HG03432 (cell line): ENCODE measurements at regions not wholly inside any gene's neighbourhood (a gene's known extent, or its start where the extent isn't known, plus 50 kb on each side); places are given as distances from the start of the nearest gene placed in this dataset.
A peak's percentile ranks its signal among the peaks of the same experiment; 100 is the strongest.

Experiments
- ATAC-seq: cut with Tn5 transposase; IDR thresholded peaks from one replicate; pipeline ENCODE4 v1.9.1; 2021; ENCODE audit warnings: mild to moderate bottlenecking, moderate library complexity; ENCODE audit not compliant: unreplicated experiment

DNA sequence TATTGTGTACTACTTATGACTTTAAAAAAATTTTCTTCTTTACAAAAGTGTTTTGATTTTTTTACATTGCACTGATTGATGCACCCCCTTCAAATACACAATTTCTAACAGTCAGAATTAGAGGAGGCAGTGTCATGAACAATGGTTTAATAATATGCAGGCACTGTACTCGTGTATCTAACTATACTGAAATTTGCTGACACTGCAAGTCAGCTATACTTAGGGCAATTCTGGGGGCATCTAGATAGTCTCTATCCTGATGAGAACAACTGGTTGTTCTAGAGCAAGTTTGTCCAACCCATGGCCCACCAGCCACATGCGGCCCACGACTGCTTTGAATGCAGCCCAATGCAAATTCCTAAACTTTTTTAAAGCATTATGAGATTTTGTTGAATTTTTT is 375.6 kb downstream of the BCKDHB start:
- no peak for ATAC-seq

DNA sequence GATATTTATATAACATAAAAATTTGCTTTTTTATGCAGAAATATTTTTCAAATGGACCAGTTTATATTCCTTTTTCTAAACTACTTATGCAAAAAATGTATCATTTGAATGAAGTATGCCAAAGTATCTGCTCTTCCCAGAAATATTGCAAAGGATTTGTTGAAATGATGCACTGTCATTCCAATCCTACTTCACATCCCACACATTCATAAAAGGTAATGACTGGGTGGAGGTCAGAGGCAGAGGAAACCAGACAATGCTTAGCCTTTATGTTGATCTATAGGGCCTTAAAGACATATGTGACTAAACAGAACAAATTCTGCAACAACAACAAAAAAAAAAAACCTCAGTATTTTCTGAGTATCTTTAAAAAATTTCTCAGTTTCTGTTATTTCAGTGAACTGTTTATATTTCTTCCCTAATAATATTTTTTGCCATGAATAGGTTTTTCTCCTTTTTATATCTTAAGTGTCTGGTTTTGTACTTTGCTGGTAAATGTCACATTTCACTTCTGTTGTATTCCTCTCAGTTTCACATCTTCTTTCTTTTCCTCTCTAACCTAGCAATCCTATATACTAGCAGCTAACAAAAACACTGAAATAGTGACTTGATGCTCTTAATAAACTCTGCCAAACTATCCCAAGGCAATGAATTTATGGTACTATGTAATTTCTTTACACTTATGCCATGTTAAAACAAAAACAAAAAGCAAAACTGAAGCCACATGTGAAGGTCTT is 374.1 kb downstream of the BCKDHB start:
- peak; percentile 88 for ATAC-seq

DNA sequence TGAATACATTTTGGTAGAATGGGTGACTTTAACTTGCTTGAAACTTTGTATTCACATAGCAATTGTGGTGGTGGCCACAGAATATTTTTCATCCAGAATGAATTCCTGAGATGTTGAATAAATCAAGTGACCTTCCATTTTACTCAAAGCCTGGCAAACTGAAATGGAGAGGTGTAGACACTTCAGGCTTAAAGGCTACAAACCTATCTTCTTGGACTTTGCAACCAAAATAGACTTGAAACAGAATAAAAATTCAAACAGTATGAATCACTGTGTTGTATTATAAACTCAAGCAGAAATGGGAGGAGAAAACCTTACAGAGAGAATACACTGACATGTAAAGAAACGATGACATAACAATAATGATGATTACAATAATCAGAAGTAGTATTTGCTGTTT is 371.6 kb downstream of the BCKDHB start:
- ATAC-seq = no peak

DNA sequence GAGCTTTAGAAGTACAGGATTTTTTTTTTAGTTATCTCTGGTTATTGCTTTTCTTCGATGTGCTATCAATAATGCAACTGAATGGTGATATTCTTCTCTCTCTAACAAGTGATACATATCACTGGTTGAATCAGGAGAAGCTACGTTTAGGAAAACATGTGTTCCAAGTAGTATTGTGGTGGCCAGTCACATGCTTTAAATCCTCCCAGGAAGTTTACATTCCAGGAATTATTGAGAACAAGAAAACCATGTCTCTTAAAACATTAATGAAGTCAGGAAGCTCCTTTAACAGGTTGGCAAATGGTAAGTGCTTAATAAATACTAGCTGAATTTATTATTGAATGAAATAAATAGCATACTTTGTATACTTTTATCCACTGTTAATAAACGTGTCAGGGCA is 371.1 kb downstream of the BCKDHB start:
- no peak for ATAC-seq

DNA sequence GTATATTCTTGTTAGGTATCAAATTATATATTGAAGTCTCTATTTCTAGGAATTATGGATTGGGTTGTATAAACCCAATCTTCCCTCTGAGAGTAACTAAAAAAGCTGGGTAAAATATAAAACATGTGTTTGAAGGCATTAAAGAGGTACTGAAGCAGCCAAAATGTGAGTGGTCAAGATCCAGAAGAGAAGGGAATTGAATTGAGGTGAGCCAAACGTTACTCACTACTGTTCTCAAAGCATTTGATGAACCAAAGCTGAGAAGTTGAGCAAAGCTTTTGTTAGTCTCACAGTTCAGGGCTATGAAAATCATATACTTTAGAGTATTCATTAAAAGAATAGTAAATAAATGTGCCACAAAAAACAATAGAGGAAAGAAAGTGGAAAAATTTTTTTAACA is 365.8 kb downstream of the BCKDHB start:
- no peak for ATAC-seq

DNA sequence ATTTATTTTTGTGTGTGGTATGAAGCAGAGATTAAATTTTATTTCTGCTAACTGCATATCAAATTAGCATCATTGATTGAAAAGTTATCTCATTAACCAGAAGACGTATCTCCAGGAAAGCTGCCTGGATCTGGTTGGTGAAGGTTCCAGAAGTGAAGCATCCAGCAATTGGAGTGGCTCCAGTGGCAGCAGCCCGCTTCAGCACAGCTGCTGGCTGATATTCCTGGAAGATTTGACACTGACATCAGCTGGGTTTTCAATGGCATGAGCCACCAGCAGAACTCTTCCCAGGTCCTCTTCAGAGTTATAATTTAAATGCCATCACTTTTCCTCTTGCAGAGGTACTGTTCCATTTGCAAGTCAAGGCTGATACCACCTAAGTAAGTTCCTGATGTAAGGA is 363.5 kb downstream of the BCKDHB start:
- no peak for ATAC-seq

DNA sequence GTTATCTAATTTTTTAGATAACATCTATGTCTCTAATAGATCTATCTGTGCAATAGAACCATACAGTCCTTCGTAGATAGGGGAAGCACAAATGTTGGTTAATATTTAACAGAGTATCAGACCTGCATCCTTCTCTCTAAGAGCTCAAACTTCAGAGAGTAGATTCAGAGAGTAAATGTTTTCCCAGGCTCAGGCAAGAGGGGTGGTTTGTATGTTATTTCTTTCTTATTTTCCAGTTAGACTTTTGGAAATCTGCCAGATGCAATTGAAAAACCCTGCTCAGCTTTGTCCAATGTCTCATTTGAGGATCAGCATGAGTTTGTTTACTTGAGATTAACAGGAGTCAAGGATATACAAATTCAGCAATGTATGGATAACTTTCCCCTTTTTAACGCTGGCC is 361.9 kb downstream of the BCKDHB start:
- ATAC-seq = no peak

DNA sequence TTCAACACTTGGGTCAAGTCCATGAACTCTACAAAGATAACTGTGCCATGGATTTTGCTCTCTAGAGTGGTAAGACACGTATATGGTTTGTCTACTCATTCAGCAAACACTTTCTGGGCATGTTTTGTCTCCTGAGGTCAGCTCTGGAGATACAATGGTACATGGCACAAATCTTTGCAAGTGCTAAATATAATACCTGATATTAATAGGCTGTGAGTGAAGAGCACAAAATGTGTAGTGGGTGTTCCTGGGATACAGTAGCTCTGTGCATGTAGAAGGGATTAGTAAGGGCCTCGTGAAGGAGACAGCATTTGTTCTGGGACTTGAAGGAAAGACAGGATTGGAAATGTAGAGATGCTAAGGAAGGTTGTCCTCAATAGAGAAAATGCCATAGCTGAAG is 360.9 kb downstream of the BCKDHB start:
- no peak for ATAC-seq

DNA sequence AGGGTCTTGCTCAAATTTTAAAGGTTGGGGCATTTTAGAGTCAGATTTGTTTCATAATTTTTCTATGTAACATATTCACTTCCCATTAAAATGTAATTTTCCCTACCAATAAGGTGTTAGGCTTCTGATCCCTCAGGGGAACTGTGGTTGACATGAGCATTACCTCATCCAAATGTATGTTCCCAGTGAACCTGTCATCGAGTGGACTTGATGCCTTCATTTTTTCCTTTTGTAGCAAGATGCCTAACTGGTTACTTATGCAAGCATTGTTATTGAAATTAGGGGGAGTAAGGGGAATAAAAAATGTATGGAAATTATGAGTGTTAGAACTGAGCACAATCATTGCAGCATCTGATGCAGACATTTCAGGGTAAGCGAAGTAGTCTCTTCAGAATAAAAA is 360.5 kb downstream of the BCKDHB start:
- no peak for ATAC-seq

DNA sequence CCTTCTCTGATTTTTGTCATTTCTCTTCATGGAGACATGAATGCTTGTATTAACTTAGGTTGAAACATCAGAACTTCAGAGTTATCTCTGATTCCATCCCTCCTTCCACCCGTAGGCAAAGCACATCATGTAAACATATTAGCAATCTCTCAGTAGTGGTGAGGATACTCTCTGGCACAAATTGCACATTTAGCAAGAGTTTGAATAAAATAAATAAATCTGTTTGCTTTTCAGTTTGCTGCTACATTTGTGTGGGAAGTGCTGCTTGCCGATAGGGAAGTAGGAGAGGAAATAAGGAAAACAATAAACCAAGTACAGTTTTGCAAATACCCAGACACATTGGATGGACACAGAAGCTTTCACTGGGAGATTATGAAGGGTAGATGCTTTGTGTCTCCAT is 359.0 kb downstream of the BCKDHB start:
- ATAC-seq = no peak

DNA sequence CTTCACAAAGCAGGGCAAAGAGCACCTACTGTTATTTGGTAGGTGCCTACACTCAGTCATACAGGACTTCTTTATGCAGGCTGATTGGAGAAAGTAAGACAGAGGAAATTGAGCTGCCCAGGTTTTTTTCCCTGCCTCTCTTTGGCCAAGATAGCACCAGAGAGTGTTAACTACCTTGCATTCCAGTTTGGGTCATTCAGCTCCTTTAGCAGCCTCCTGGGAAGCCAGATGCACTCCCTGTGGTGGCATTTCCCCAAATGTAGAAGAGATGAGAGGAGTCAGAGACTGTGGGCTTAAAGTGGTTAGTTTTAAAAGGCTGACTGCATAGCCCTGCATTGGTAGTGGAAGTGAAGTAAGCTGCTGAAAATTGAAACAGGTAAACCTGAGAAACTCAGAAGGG is 358.4 kb downstream of the BCKDHB start:
- ATAC-seq = no peak

DNA sequence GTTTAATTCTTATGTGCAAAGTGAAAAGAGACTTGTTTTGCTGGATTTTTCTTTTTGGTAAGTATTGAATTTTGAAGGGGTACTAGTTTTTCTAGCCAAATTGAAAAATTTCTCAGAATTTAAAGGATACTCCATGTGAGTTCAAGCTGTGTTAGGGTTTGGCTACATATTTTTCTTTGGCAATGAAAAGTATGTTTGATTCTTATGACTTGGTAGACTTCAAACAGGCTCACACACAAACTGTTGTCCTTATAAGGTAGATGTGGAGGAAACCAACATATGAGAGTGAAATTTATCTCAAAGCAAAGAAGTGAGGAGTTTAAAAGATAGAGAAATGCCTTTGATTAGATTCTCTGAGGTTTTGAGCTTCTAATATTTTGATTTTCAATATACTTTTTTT is 356.7 kb downstream of the BCKDHB start:
- ATAC-seq = no peak

DNA sequence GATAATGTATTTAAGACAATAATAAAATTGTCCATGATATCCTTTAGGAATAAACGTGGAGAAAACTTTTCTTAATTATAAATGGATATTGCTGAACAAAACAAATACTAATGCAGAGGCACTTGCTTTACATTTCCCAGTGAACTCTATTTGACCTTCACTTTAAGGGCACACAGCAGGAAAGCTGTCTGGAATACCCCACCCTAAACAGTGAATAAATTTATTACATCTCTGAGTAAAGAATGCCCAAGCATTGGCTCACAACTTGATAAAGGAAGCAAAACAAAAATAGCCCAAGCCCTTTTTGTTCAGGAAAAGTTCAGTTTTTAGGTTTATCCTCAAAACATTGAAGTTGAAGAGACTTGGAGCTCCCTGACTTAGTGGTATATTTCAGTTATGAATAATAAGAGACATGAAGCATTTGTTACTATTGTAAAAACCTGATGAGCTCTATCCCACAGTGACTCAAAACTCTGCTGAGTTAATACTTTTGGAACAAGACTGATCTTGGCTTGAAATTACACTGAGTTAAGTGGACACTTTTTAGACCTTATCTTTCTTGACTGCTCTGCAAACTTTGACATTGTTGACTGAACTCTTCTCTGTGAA is 353.9 kb downstream of the BCKDHB start:
- no peak for ATAC-seq

DNA sequence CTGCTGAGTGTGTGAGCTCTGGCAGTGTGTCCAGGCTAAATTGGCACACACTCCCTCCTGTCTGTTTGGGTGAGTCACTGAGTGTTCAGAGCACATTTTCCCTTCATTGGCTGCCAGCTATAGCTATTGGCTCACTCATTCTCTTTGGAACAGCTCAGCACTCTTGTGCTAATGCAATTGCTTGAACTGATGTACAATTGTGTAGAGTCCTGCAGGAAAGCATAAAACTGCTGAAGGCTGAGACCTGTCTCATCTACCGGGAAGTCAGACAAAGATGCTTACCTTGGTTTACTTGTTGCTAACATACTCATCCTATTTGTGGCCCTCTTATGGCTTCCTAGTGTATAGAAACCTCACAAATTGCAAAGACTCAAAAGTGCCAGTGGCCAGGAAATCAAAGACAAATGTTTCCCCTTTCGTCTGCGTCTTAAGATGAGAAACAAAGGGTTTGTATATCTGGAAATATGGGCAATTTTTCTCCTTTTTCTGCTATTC is 351.0 kb downstream of the BCKDHB start:
- no peak for ATAC-seq

DNA sequence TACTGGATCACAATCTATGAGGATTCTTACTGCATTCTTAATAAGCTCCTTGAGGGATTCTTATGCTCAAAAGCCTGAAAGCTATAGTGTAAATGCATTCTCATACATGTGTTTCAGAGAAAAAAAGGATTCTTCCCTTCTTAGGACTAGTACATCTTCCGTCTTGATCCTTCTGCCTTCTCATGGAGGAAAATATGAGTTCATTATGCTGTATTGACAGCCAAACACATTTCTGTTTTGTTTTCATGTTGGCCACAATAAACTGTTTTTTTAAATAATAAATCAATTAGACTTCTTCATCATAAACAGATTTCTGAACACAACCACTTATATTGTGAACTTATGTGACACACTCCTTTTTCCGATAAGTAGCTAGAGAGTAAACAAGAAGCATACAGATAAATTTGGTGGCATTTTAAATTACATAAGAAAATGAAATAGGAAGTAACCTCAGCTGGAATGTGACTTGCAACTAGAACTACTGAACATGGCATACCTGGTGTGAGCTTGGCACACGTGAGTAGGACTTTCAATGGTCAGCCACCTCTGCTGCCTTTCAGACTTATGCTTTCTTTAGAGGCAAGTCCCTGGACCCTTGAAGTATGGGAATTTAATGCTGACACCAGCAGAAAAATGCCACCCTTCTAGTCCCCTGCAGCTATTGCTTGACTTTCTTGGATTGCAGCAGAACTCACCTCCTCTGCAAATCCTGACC is 350.4 kb downstream of the BCKDHB start:
- no peak for ATAC-seq

DNA sequence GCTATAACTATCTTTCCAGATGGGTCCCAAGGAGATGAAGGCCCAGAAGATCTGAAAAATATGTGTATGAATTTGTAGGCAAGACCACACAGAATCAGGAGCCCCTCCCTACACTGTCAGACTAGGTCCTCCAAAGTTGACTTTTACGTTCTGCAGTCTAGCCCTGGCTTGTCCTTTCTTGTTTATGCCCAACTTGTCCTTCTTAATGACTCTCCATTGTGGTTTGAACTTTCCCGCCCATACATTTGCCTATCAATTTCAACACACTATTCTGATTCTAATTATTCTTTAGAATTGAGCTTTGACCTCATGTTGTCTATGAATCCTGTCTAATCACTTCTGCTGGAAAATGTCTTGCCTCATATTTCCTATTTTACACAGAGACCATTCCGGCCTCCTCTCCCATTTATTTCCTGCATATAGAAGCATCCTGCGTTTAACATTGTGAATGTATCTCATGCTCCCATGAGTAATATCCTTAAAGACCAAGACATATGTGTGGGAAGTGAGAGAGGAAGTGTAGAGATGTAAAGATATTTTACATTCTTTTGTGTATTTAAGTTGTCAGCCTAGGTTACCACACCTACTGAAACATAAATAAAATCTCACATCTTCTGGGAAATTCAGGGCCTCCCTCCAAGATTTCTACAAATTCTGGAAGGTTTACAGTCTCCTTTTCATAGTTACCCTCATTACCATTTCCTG is 348.3 kb downstream of the BCKDHB start:
- ATAC-seq = no peak

DNA sequence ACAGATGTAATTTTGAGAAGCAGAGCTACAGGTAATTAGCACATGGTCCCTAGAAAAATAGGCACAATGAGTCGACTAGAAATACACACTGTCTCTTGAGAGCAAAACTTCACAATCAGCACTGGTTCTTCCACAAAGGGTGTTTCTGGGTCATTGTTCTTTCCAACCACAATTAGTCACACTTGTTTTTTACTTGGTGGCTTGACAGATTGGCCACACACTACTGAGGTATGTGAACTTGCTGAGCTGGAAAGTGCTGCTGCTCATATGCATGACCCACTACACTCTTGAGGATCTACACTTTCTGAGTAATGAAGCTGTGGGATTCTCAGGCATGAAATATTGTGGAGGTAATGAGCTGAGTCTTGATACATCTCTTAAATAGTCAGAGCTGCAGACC is 347.7 kb downstream of the BCKDHB start:
- ATAC-seq = peak; percentile 85

DNA sequence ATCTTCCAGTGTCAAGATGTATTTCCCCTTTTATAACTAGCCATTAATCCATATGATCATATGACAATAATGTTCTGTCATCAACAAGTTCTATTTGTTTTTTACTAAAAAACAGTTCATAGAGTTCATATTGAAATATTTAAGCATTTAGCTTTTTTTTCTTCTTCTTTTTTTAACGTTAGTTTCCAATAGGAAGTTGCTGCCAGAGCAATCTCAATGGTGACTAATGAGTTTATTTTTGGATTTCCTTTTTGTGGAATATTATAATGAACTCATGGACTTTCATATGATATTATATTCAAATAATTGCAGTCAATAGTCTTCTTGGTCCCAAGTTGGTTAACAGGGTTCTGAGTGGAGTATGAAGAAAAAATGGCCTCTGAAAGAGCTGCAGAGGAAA is 343.3 kb downstream of the BCKDHB start:
- ATAC-seq = no peak

DNA sequence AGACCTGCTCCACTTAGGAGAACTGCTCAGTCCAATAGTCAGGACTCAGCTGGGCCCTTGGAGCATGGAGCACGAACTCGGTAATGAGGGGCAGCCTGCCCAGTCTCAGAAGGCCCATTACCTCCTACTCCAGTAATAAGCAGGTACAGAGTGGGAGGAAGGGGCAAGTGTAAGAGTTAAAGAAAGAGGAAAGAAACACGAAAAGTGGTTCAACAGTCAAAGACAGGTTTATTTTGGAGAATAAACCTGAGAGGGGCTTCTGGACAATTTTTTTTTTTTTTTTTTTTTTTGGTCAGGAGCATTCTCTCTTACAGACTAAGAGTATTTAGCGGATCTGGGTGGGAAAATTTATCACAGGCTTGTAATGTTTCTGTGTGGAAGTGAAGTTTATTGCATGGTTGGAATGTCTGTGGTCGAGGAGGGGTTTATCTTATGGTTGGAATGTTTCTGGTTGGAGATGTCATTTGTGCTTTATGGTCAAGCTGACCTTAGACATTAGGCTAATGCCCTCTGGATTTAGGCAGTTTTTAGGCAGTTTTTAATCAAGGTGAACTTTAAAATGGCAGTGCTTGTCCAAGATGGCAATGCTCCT is 340.1 kb downstream of the BCKDHB start:
- ATAC-seq = no peak

DNA sequence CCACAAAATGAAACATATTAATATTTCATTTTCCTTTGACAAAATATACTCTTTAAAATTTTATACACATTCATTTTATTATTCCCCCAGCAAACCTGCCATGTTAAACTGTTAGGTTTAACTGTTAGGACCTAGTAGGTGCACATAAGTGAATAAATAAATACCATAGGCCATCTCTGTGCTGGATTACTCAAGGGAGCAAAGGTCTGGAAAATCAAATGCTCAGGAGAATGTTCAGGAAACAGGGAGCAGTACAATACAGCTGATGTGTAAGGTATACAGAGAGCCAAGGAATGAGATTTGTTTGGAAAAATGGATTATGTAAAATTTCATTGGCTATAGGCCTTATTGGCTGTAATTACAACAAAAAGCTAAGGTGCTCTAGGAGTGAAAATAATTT is 339.3 kb downstream of the BCKDHB start:
- ATAC-seq = no peak

DNA sequence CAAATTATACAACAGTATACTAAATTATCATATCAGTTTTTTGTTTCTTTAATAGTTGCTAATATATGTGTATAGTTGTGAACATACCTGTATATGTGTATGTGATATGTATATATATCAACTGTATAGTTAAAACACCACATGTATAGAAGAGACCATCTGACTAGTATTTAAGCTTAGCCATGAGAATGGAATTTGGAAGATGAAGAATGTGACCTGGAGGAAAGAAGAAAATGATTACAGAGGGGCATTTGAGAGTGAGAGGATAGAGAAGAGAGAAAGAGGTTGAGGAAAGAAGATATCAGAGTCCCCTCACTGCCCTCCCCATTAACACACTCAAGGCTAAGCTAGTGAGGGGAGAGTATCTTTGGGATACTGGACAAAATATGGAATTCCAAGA is 335.9 kb downstream of the BCKDHB start:
- no peak for ATAC-seq
